Left lung (tissue), 4 donors: ENCODE measurements at regions not wholly inside any gene's neighbourhood (a gene's known extent, or its start where the extent isn't known, plus 50 kb on each side); places are given as distances from the start of the nearest gene placed in this dataset.

Experiments used
- ATAC-seq: fragments of 200-7000 bp; cut with Tn5 transposase; one replicate; pipeline ENCODE4 v1.9.1; 2020; ENCODE audit warnings: moderate library complexity
- DNase-seq, 4 donors: peaks; one replicate each; pipeline ENCODE4 v3.0.0-alpha.2; 2013 to 2020
- H3K27ac ChIP-seq, 2 donors: fragments of 200-600 bp; sonication (generic) in 1 of 2; one replicate each; pipeline versions ENCODE4 v1.5.0 to v1.8.0; 2020 to 2021
- H3K27me3 ChIP-seq, 2 donors: fragments of 200-600 bp; sonication (generic) in 1 of 2; one replicate each; pipeline versions ENCODE4 v1.5.0 to v1.8.0; 2020 to 2021
- H3K36me3 ChIP-seq, 2 donors: fragments of 200-600 bp; sonication (generic) in 1 of 2; one replicate each; pipeline versions ENCODE4 v1.5.0 to v1.8.0; 2020 to 2021
- H3K4me1 ChIP-seq, 2 donors: fragments of 200-600 bp; one replicate each; pipeline ENCODE4 v1.8.0; 2021
- H3K4me3 ChIP-seq, 2 donors: fragments of 200-600 bp; sonication (generic) in 1 of 2; one replicate each; pipeline versions ENCODE4 v1.5.0 to v1.8.0; 2020 to 2021; ENCODE audit warnings: mild to moderate bottlenecking in 1 of 2
- H3K9me3 ChIP-seq, 2 donors: fragments of 200-600 bp; sonication (generic) in 1 of 2; one replicate each; pipeline versions ENCODE4 v1.5.0 to v1.8.0; 2020 to 2021
- CTCF ChIP-seq, 2 donors: fragments of 200-600 bp; sonication (generic) in 1 of 2; IDR thresholded peaks; one replicate each; pipeline versions ENCODE4 v1.5.0 to v1.8.0; 2021; ENCODE audit warnings: antibody characterized with exemption in 2 of 2
- intact Hi-C, 2 donors: fragments of 100-400 bp; cut with DNase I; formaldehyde crosslinking; loops; one replicate each; pipeline versions ENCODE4 v1.11.2 to v1.14.2; 2022
- donor health status: DM: no; HTN: yes; CAD: no.
- donor health status: DM: no; HTN: no; CAD: no.

DNA sequence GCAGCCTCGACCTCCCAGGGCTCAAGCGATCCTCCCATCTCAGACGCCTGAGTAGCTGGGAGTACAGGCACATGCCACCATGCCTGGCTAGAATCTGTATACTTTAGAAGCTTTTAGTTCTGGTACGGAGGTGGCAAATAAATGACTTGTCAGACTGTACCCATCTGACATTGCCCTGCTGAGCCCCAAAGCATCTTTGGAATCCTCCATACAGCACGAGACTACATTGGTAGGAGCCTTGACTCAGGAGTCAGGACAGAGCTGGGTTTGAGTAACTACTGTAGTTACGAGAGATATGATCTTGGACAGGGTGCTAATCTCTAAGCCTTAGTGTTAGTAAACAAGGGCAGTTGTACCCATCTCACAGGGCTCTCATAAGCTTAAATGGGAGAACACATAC lies 67.8 kb upstream of the NPHP3 start:
- no peak for ATAC-seq
- TF ChIP-seq CTCF (IDR thresholded peaks at IDR 0.05), result no peak
- no peaks in the 10 kb centered on the region for H3K27me3 ChIP-seq
- no peak overlapping the region for H3K4me3 ChIP-seq
- no peak for DNase-seq
- intact Hi-C loops, result no loop called here
- H3K9me3 ChIP-seq, result no peaks in the 10 kb centered on the region
- no peak overlapping the region for H3K27ac ChIP-seq
- H3K4me1 ChIP-seq, result no peaks in the 10 kb centered on the region
- no peaks in the 10 kb centered on the region for H3K36me3 ChIP-seq

GRCh38 chr3:132788301-132788671 lies 66.1 kb upstream of the NPHP3 start:
- peak in 1 of 4 donors; percentile 94 for DNase-seq

GRCh38 chr3:132787616-132788300 lies 65.5 kb upstream of the NPHP3 start:
- no peaks in the 10 kb centered on the region for H3K4me1 ChIP-seq
- H3K27me3 ChIP-seq, result no peaks in the 10 kb centered on the region
- ATAC-seq (peak; percentile 60), DNase-seq (peak in 2 of 4 donors; percentile 89 to 90)
- no peaks in the 10 kb centered on the region for H3K9me3 ChIP-seq
- H3K27ac ChIP-seq, result peak overlapping the region in 1 of 2 donors; percentile 60
- H3K4me3 ChIP-seq, result no peak overlapping the region
- intact Hi-C loops, result no loop called here
- no peaks in the 10 kb centered on the region for H3K36me3 ChIP-seq
- no peak for TF ChIP-seq CTCF (IDR thresholded peaks at IDR 0.05)

More at GRCh38 chr3:132788301-132788671, 66.1 kb upstream of the NPHP3 start:
- Histone ChIP-seq H3K4me1 (no peaks in the 10 kb centered on the region), H3K4me3 (no peak overlapping the region), H3K36me3 (no peaks in the 10 kb centered on the region), H3K27ac (peak overlapping the region in 1 of 2 donors; percentile 60), H3K9me3 (no peaks in the 10 kb centered on the region), H3K27me3 (no peaks in the 10 kb centered on the region)
- TF ChIP-seq CTCF (IDR thresholded peaks at IDR 0.05), result no peak
- intact Hi-C loops, result no loop called here
- peak; percentile 78 for ATAC-seq

DNA sequence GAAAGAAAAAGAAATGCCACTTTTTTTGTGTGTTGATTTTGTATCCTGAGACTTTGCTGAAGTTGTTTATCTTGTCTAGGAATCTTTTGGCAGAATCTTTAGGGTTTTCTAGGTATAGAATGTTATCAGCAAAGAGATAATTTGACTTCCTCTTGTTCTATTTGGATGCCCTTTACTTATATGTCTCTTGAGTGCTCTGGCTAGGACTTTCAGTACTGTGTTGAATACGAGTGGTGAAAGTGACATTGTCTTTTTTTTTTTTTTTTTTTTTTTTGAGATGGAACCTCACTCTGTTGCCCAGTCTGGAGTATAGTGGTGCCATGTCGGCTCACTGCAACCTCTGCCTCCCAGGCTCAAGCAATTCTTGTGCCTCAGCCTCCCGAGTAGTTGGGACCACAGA lies 64.7 kb upstream of the NPHP3 start:
- no peaks in the 10 kb centered on the region for H3K27me3 ChIP-seq
- peak overlapping the region in 1 of 2 donors; percentile 60 for H3K27ac ChIP-seq
- no peaks in the 10 kb centered on the region for H3K4me1 ChIP-seq
- intact Hi-C loops, result no loop called here
- H3K36me3 ChIP-seq, result no peaks in the 10 kb centered on the region
- H3K9me3 ChIP-seq, result no peaks in the 10 kb centered on the region
- no peak for DNase-seq
- no peak overlapping the region for H3K4me3 ChIP-seq
- no peak for TF ChIP-seq CTCF (IDR thresholded peaks at IDR 0.05)
- no peak for ATAC-seq

GRCh38 chr3:132785292-132785691 lies 63.1 kb upstream of the NPHP3 start:
- Histone ChIP-seq H3K9me3 (no peaks in the 10 kb centered on the region), H3K4me1 (no peaks in the 10 kb centered on the region), H3K4me3 (no peak overlapping the region), H3K27me3 (no peaks in the 10 kb centered on the region), H3K36me3 (no peaks in the 10 kb centered on the region), H3K27ac (peak overlapping the region in 1 of 2 donors; percentile 14)
- no peak for ATAC-seq
- no peak for DNase-seq
- TF ChIP-seq CTCF (IDR thresholded peaks at IDR 0.05), result no peak
- intact Hi-C loops, result no loop called here
